ENCODE measurements at regions not wholly inside any gene's neighbourhood (a gene's known extent, or its start where the extent isn't known, plus 50 kb on each side); places are given as distances from the start of the nearest gene placed in this dataset.
A peak's percentile ranks its signal among the peaks of the same experiment; 100 is the strongest.

GRCh38 chr7:39883812-39884390 lies 66.2 kb upstream of the CDK13 start:
- Histone ChIP-seq H3K9me3 (ENCODE audit: control insufficient read depth in 5 of 5, low read length in 5 of 5) (peaks cover 0 to 12% (median 8%) of the 10 kb centered on the region in 5 donors), H3K4me1 (ENCODE audit: control insufficient read depth in 5 of 5, insufficient read depth in 5 of 5, low read length in 5 of 5) (no peaks in the 10 kb centered on the region), H3K27ac (ENCODE audit: low read depth, low read length) (no peak overlapping the region), H3K36me3 (ENCODE audit: control insufficient read depth in 5 of 5, insufficient read depth in 5 of 5, low read length in 5 of 5) (no peaks in the 10 kb centered on the region), H3K27me3 (ENCODE audit: control insufficient read depth in 5 of 5, insufficient read depth in 4 of 5, low read length in 5 of 5) (no peaks in the 10 kb centered on the region), H3K9ac (ENCODE audit: low read length in 5 of 5) (no peak overlapping the region), H3K4me3 (ENCODE audit: low read depth in 1 of 5, low read length in 5 of 5) (no peak overlapping the region)

- peaks cover 0 to 5% (median 0%) of the 10 kb centered on the region in 5 donors for H3K27me3 ChIP-seq (ENCODE audit: control insufficient read depth in 5 of 5, insufficient read depth in 4 of 5, low read length in 5 of 5)
- no peak overlapping the region for H3K27ac ChIP-seq (ENCODE audit: low read depth, low read length)
- no peaks in the 10 kb centered on the region for H3K36me3 ChIP-seq (ENCODE audit: control insufficient read depth in 5 of 5, insufficient read depth in 5 of 5, low read length in 5 of 5)
- H3K4me3 ChIP-seq (ENCODE audit: low read depth in 1 of 5, low read length in 5 of 5), result no peak overlapping the region
- no peaks in the 10 kb centered on the region for H3K9me3 ChIP-seq (ENCODE audit: control insufficient read depth in 5 of 5, low read length in 5 of 5)
- no peaks in the 10 kb centered on the region for H3K4me1 ChIP-seq (ENCODE audit: control insufficient read depth in 5 of 5, insufficient read depth in 5 of 5, low read length in 5 of 5)
- no peak overlapping the region for H3K9ac ChIP-seq (ENCODE audit: low read length in 5 of 5)
Observed at GRCh38 chr7:39888171-39888853, 61.7 kb upstream of the CDK13 start.

GRCh38 chr7:39890411-39890810 lies 59.6 kb upstream of the CDK13 start:
- Histone ChIP-seq H3K27me3 (ENCODE audit: control insufficient read depth in 5 of 5, insufficient read depth in 4 of 5, low read length in 5 of 5) (peaks cover 0 to 5% (median 0%) of the 10 kb centered on the region in 5 donors), H3K36me3 (ENCODE audit: control insufficient read depth in 5 of 5, insufficient read depth in 5 of 5, low read length in 5 of 5) (no peaks in the 10 kb centered on the region), H3K9me3 (ENCODE audit: control insufficient read depth in 5 of 5, low read length in 5 of 5) (no peaks in the 10 kb centered on the region), H3K4me1 (ENCODE audit: control insufficient read depth in 5 of 5, insufficient read depth in 5 of 5, low read length in 5 of 5) (no peaks in the 10 kb centered on the region), H3K27ac (ENCODE audit: low read depth, low read length) (no peak overlapping the region), H3K4me3 (ENCODE audit: low read depth in 1 of 5, low read length in 5 of 5) (no peak overlapping the region), H3K9ac (ENCODE audit: low read length in 5 of 5) (peak overlapping the region in 1 of 5 donors; percentile 20)

- Histone ChIP-seq H3K9me3 (ENCODE audit: control insufficient read depth in 5 of 5, low read length in 5 of 5) (no peaks in the 10 kb centered on the region), H3K36me3 (ENCODE audit: control insufficient read depth in 5 of 5, insufficient read depth in 5 of 5, low read length in 5 of 5) (no peaks in the 10 kb centered on the region), H3K9ac (ENCODE audit: low read length in 5 of 5) (no peak overlapping the region), H3K4me3 (ENCODE audit: low read depth in 1 of 5, low read length in 5 of 5) (no peak overlapping the region), H3K4me1 (ENCODE audit: control insufficient read depth in 5 of 5, insufficient read depth in 5 of 5, low read length in 5 of 5) (peaks cover 0 to 6% (median 0%) of the 10 kb centered on the region in 5 donors), H3K27me3 (ENCODE audit: control insufficient read depth in 5 of 5, insufficient read depth in 4 of 5, low read length in 5 of 5) (peaks cover 0 to 5% (median 0%) of the 10 kb centered on the region in 5 donors), H3K27ac (ENCODE audit: low read depth, low read length) (no peak overlapping the region)
Observed at GRCh38 chr7:39891894-39892293, 58.2 kb upstream of the CDK13 start.

GRCh38 chr7:39892361-39892760 lies 57.7 kb upstream of the CDK13 start:
- Histone ChIP-seq H3K4me1 (ENCODE audit: control insufficient read depth in 5 of 5, insufficient read depth in 5 of 5, low read length in 5 of 5) (peaks cover 0 to 6% (median 0%) of the 10 kb centered on the region in 5 donors), H3K4me3 (ENCODE audit: low read depth in 1 of 5, low read length in 5 of 5) (no peak overlapping the region), H3K9ac (ENCODE audit: low read length in 5 of 5) (no peak overlapping the region), H3K9me3 (ENCODE audit: control insufficient read depth in 5 of 5, low read length in 5 of 5) (no peaks in the 10 kb centered on the region), H3K27me3 (ENCODE audit: control insufficient read depth in 5 of 5, insufficient read depth in 4 of 5, low read length in 5 of 5) (peaks cover 0 to 5% (median 0%) of the 10 kb centered on the region in 5 donors), H3K36me3 (ENCODE audit: control insufficient read depth in 5 of 5, insufficient read depth in 5 of 5, low read length in 5 of 5) (no peaks in the 10 kb centered on the region), H3K27ac (ENCODE audit: low read depth, low read length) (no peak overlapping the region)

- Histone ChIP-seq H3K36me3 (ENCODE audit: control insufficient read depth in 5 of 5, insufficient read depth in 5 of 5, low read length in 5 of 5) (no peaks in the 10 kb centered on the region), H3K27ac (ENCODE audit: low read depth, low read length) (no peak overlapping the region), H3K9ac (ENCODE audit: low read length in 5 of 5) (no peak overlapping the region), H3K27me3 (ENCODE audit: control insufficient read depth in 5 of 5, insufficient read depth in 4 of 5, low read length in 5 of 5) (peaks cover 0 to 5% (median under 1%) of the 10 kb centered on the region in 5 donors), H3K4me1 (ENCODE audit: control insufficient read depth in 5 of 5, insufficient read depth in 5 of 5, low read length in 5 of 5) (peaks cover 0 to 6% (median 0%) of the 10 kb centered on the region in 5 donors), H3K4me3 (ENCODE audit: low read depth in 1 of 5, low read length in 5 of 5) (no peak overlapping the region), H3K9me3 (ENCODE audit: control insufficient read depth in 5 of 5, low read length in 5 of 5) (no peaks in the 10 kb centered on the region)
Observed at GRCh38 chr7:39894904-39895303, 55.2 kb upstream of the CDK13 start.

GRCh38 chr7:39896840-39897239 lies 53.2 kb upstream of the CDK13 start:
- Histone ChIP-seq H3K36me3 (ENCODE audit: control insufficient read depth in 5 of 5, insufficient read depth in 5 of 5, low read length in 5 of 5) (no peaks in the 10 kb centered on the region), H3K4me3 (ENCODE audit: low read depth in 1 of 5, low read length in 5 of 5) (peak overlapping the region in 1 of 5 donors; percentile 40), H3K27ac (ENCODE audit: low read depth, low read length) (no peak overlapping the region), H3K27me3 (ENCODE audit: control insufficient read depth in 5 of 5, insufficient read depth in 4 of 5, low read length in 5 of 5) (peaks cover 0 to 5% (median 4%) of the 10 kb centered on the region in 5 donors), H3K9me3 (ENCODE audit: control insufficient read depth in 5 of 5, low read length in 5 of 5) (no peaks in the 10 kb centered on the region), H3K9ac (ENCODE audit: low read length in 5 of 5) (no peak overlapping the region), H3K4me1 (ENCODE audit: control insufficient read depth in 5 of 5, insufficient read depth in 5 of 5, low read length in 5 of 5) (peaks cover 0 to 6% (median 0%) of the 10 kb centered on the region in 5 donors)

GRCh38 chr7:39898867-39899266 lies 51.2 kb upstream of the CDK13 start:
- Histone ChIP-seq H3K27me3 (ENCODE audit: control insufficient read depth in 5 of 5, insufficient read depth in 4 of 5, low read length in 5 of 5) (peaks cover 0 to 5% (median 0%) of the 10 kb centered on the region in 5 donors), H3K4me3 (ENCODE audit: low read depth in 1 of 5, low read length in 5 of 5) (no peak overlapping the region), H3K27ac (ENCODE audit: low read depth, low read length) (no peak overlapping the region), H3K36me3 (ENCODE audit: control insufficient read depth in 5 of 5, insufficient read depth in 5 of 5, low read length in 5 of 5) (no peaks in the 10 kb centered on the region), H3K4me1 (ENCODE audit: control insufficient read depth in 5 of 5, insufficient read depth in 5 of 5, low read length in 5 of 5) (peaks cover 0 to 6% (median 0%) of the 10 kb centered on the region in 5 donors), H3K9me3 (ENCODE audit: control insufficient read depth in 5 of 5, low read length in 5 of 5) (no peaks in the 10 kb centered on the region), H3K9ac (ENCODE audit: low read length in 5 of 5) (no peak overlapping the region)
